AG04449 (cell line): ENCODE measurements at regions not wholly inside any gene's neighbourhood (a gene's known extent, or its start where the extent isn't known, plus 50 kb on each side); places are given as distances from the start of the nearest gene placed in this dataset.

Experiments used
- CTCF ChIA-PET: fragments of 350-600 bp; formaldehyde crosslinking; extraction: SDS; loops from one replicate; lab custom pipeline; 2021; ENCODE audit warnings: antibody characterized with exemption; lab: Yijun Ruan, JAX
- POLR2A ChIA-PET: fragments of 400-600, 350-600 bp; formaldehyde crosslinking; extraction: SDS; loops from one replicate; lab custom pipeline; 2020; ENCODE audit warnings: antibody characterized with exemption, inconsistent platforms; lab: Yijun Ruan, JAX
- DNase-seq: peaks from one replicate; pipeline ENCODE4 v3.0.0-alpha.2; 2010; ENCODE audit warnings: low read depth, low spot score
- H3K4me3 ChIP-seq: 2 replicates; pipeline ENCODE4 v1.5.1; 2011; ENCODE audit warnings: low read depth, mild to moderate bottlenecking, control low read depth, low read length
- CTCF ChIP-seq: IDR thresholded peaks from one replicate; pipeline ENCODE4 v1.5.1; 2011; ENCODE audit warnings: mild to moderate bottlenecking, moderate library complexity, low read length, control low read depth, inconsistent platforms; ENCODE audit not compliant: insufficient read depth; ENCODE audit errors: missing control alignments

- ChIA-PET POLR2A (no interaction called here), CTCF (no interaction called here)
- no peak overlapping the region for H3K4me3 ChIP-seq
- no peak for DNase-seq
- TF ChIP-seq CTCF = no peak
These were observed 841.1 kb downstream of the CENPC start for GRCh38 chr4:66704243-66704642.

- ChIA-PET POLR2A (no interaction called here), CTCF (no interaction called here)
- no peak overlapping the region for H3K4me3 ChIP-seq
- TF ChIP-seq CTCF = no peak
- DNase-seq = no peak
These were observed 850.6 kb downstream of the CENPC start for GRCh38 chr4:66694739-66695138.

GRCh38 chr4:66693694-66694093 is 851.6 kb downstream of the CENPC start:
- no peak overlapping the region for H3K4me3 ChIP-seq
- CTCF ChIA-PET = no interaction called here
- TF ChIP-seq CTCF = no peak
- POLR2A ChIA-PET = no interaction called here
- DNase-seq = no peak

GRCh38 chr4:66691101-66691500 is 854.2 kb downstream of the CENPC start:
- DNase-seq = no peak
- CTCF ChIA-PET = no interaction called here
- TF ChIP-seq CTCF = no peak
- POLR2A ChIA-PET = no interaction called here
- H3K4me3 ChIP-seq = no peak overlapping the region

GRCh38 chr4:66688674-66689073 is 856.6 kb downstream of the CENPC start:
- POLR2A ChIA-PET = no interaction called here
- CTCF ChIA-PET = no interaction called here
- TF ChIP-seq CTCF = no peak
- H3K4me3 ChIP-seq = no peak overlapping the region
- no peak for DNase-seq

GRCh38 chr4:66687459-66687858 is 857.8 kb downstream of the CENPC start:
- CTCF ChIA-PET = no interaction called here
- no peak overlapping the region for H3K4me3 ChIP-seq
- TF ChIP-seq CTCF = no peak
- POLR2A ChIA-PET = no interaction called here
- no peak for DNase-seq

GRCh38 chr4:66681962-66682361 is 863.3 kb downstream of the CENPC start:
- TF ChIP-seq CTCF = no peak
- POLR2A ChIA-PET = no interaction called here
- no peak for DNase-seq
- CTCF ChIA-PET = no interaction called here
- H3K4me3 ChIP-seq = no peak overlapping the region
